ENCODE measurements at regions not wholly inside any gene's neighbourhood (a gene's known extent, or its start where the extent isn't known, plus 50 kb on each side); places are given as distances from the start of the nearest gene placed in this dataset.

GRCh38 chr22:27201741-27202140 is 544.4 kb downstream of the MIAT start:
- in situ Hi-C loops (cut with HindIII; ENCODE audit: low pct_ligation_motif_present, low pct_unique_long_range_greater_than_20kb, low sequenced_read_pairs) = no loop called here
- no peak for DNase-seq

- DNase-seq = no peak
- in situ Hi-C loops (cut with HindIII; ENCODE audit: low pct_ligation_motif_present, low pct_unique_long_range_greater_than_20kb, low sequenced_read_pairs) = no loop called here
These were observed 545.9 kb downstream of the MIAT start for GRCh38 chr22:27203276-27203660.

- no peak for DNase-seq
- in situ Hi-C loops (cut with HindIII; ENCODE audit: low pct_ligation_motif_present, low pct_unique_long_range_greater_than_20kb, low sequenced_read_pairs) = no loop called here
These were observed 546.9 kb downstream of the MIAT start for GRCh38 chr22:27204280-27204679.

- in situ Hi-C loops (cut with HindIII; ENCODE audit: low pct_ligation_motif_present, low pct_unique_long_range_greater_than_20kb, low sequenced_read_pairs) = no loop called here
- DNase-seq = no peak
These were observed 547.4 kb downstream of the MIAT start for GRCh38 chr22:27204817-27205216.

- DNase-seq = no peak
- in situ Hi-C loops (cut with HindIII; ENCODE audit: low pct_ligation_motif_present, low pct_unique_long_range_greater_than_20kb, low sequenced_read_pairs) = no loop called here
These were observed 548.3 kb downstream of the MIAT start for GRCh38 chr22:27205492-27206373.

- in situ Hi-C loops (cut with HindIII; ENCODE audit: low pct_ligation_motif_present, low pct_unique_long_range_greater_than_20kb, low sequenced_read_pairs) = no loop called here
- DNase-seq = no peak
These were observed 549.2 kb downstream of the MIAT start for GRCh38 chr22:27206374-27207133.

GRCh38 chr22:27207266-27207665 is 549.9 kb downstream of the MIAT start:
- DNase-seq = no peak
- in situ Hi-C loops (cut with HindIII; ENCODE audit: low pct_ligation_motif_present, low pct_unique_long_range_greater_than_20kb, low sequenced_read_pairs) = no loop called here

GRCh38 chr22:27207907-27208306 is 550.5 kb downstream of the MIAT start:
- DNase-seq = no peak
- in situ Hi-C loops (cut with HindIII; ENCODE audit: low pct_ligation_motif_present, low pct_unique_long_range_greater_than_20kb, low sequenced_read_pairs) = no loop called here

- in situ Hi-C loops (cut with HindIII; ENCODE audit: low pct_ligation_motif_present, low pct_unique_long_range_greater_than_20kb, low sequenced_read_pairs) = no loop called here
- no peak for DNase-seq
These were observed 552.8 kb downstream of the MIAT start for GRCh38 chr22:27210111-27210730.

- DNase-seq = no peak
- in situ Hi-C loops (cut with HindIII; ENCODE audit: low pct_ligation_motif_present, low pct_unique_long_range_greater_than_20kb, low sequenced_read_pairs) = no loop called here
These were observed 554.7 kb downstream of the MIAT start for GRCh38 chr22:27212102-27212501.

- in situ Hi-C loops (cut with HindIII; ENCODE audit: low pct_ligation_motif_present, low pct_unique_long_range_greater_than_20kb, low sequenced_read_pairs) = no loop called here
These were observed 555.3 kb downstream of the MIAT start for GRCh38 chr22:27212617-27213177.

GRCh38 chr22:27213294-27213693 is 555.9 kb downstream of the MIAT start:
- DNase-seq = no peak
- in situ Hi-C loops (cut with HindIII; ENCODE audit: low pct_ligation_motif_present, low pct_unique_long_range_greater_than_20kb, low sequenced_read_pairs) = no loop called here

More at GRCh38 chr22:27212617-27213177, 555.3 kb downstream of the MIAT start:
- DNase-seq = peak; percentile 59

- in situ Hi-C loops (cut with HindIII; ENCODE audit: low pct_ligation_motif_present, low pct_unique_long_range_greater_than_20kb, low sequenced_read_pairs) = no loop called here
- DNase-seq = no peak
These were observed 556.6 kb downstream of the MIAT start for GRCh38 chr22:27213766-27214581.

- in situ Hi-C loops (cut with HindIII; ENCODE audit: low pct_ligation_motif_present, low pct_unique_long_range_greater_than_20kb, low sequenced_read_pairs) = no loop called here
- DNase-seq = no peak
These were observed 557.3 kb downstream of the MIAT start for GRCh38 chr22:27214691-27215090.

- in situ Hi-C loops (cut with HindIII; ENCODE audit: low pct_ligation_motif_present, low pct_unique_long_range_greater_than_20kb, low sequenced_read_pairs) = no loop called here
- DNase-seq = no peak
These were observed 558.5 kb downstream of the MIAT start for GRCh38 chr22:27215871-27216270.

GRCh38 chr22:27216444-27216843 is 559.1 kb downstream of the MIAT start:
- no peak for DNase-seq
- in situ Hi-C loops (cut with HindIII; ENCODE audit: low pct_ligation_motif_present, low pct_unique_long_range_greater_than_20kb, low sequenced_read_pairs) = no loop called here

- DNase-seq = no peak
- in situ Hi-C loops (cut with HindIII; ENCODE audit: low pct_ligation_motif_present, low pct_unique_long_range_greater_than_20kb, low sequenced_read_pairs) = no loop called here
These were observed 559.8 kb downstream of the MIAT start for GRCh38 chr22:27217154-27217553.

Measured in ACHN (cell line).